GM18511 (cell line): ENCODE measurements at regions not wholly inside any gene's neighbourhood (a gene's known extent, or its start where the extent isn't known, plus 50 kb on each side); places are given as distances from the start of the nearest gene placed in this dataset.
"Not testable (repeated sequence)": the region's sequence is repeated elsewhere in the genome, so short reads cannot be mapped to it uniquely, and the experiment has no call there.

Source experiments
- ATAC-seq: cut with Tn5 transposase; IDR thresholded peaks from one replicate; pipeline ENCODE4 v1.9.1; 2021; ENCODE audit warnings: mild to moderate bottlenecking, moderate library complexity; ENCODE audit not compliant: unreplicated experiment

GRCh38 chr2:143890798-143891197 is 629.1 kb downstream of the ZEB2 start:
- no peak for ATAC-seq

GRCh38 chr2:143889216-143889615 is 630.7 kb downstream of the ZEB2 start:
- no peak for ATAC-seq

- ATAC-seq, result no peak
Measured at GRCh38 chr2:143885461-143885860, 634.5 kb downstream of the ZEB2 start.

GRCh38 chr2:143881246-143881645 is 638.7 kb downstream of the ZEB2 start:
- ATAC-seq, result no peak

- no peak for ATAC-seq
Measured at GRCh38 chr2:143877876-143878530, 641.9 kb downstream of the ZEB2 start.

GRCh38 chr2:143877056-143877455 is 642.9 kb downstream of the ZEB2 start:
- ATAC-seq, result no peak

GRCh38 chr2:143875295-143876233 is 644.4 kb downstream of the ZEB2 start:
- ATAC-seq, result peak; percentile 55

GRCh38 chr2:143873886-143874285 is 646.0 kb downstream of the ZEB2 start:
- no peak for ATAC-seq

GRCh38 chr2:143870696-143871095 is 649.2 kb downstream of the ZEB2 start:
- ATAC-seq, result no peak

- ATAC-seq, result no peak
Measured at GRCh38 chr2:143856978-143857377, 662.9 kb downstream of the ZEB2 start.

- no peak for ATAC-seq
Measured at GRCh38 chr2:143852759-143853158, 667.2 kb downstream of the ZEB2 start.

- ATAC-seq, result no peak
Measured at GRCh38 chr2:143850084-143850483, 669.8 kb downstream of the ZEB2 start.

GRCh38 chr2:143847257-143847656 is 672.7 kb downstream of the ZEB2 start:
- no peak for ATAC-seq

GRCh38 chr2:143844986-143845385 is 674.9 kb downstream of the ZEB2 start:
- no peak for ATAC-seq

- no peak for ATAC-seq
Measured at GRCh38 chr2:143843686-143844085, 676.2 kb downstream of the ZEB2 start.

GRCh38 chr2:143842836-143843235 is 677.1 kb downstream of the ZEB2 start:
- no peak for ATAC-seq

- no peak for ATAC-seq
Measured at GRCh38 chr2:143841935-143842334, 678.0 kb downstream of the ZEB2 start.

GRCh38 chr2:143840601-143841000 is 679.3 kb downstream of the ZEB2 start:
- ATAC-seq, result no peak

GRCh38 chr2:143840194-143840593 is 679.7 kb downstream of the ZEB2 start:
- ATAC-seq, result no peak

GRCh38 chr2:143839456-143839855 is 680.5 kb downstream of the ZEB2 start:
- ATAC-seq, result no peak

- not testable (repeated sequence) for ATAC-seq
Measured at GRCh38 chr2:143837055-143837454, 682.9 kb downstream of the ZEB2 start.

- no peak for ATAC-seq
Measured at GRCh38 chr2:143835481-143835880, 684.4 kb downstream of the ZEB2 start.
